Parathyroid adenoma (tissue), 2 donors: ENCODE measurements at regions not wholly inside any gene's neighbourhood (a gene's known extent, or its start where the extent isn't known, plus 50 kb on each side); places are given as distances from the start of the nearest gene placed in this dataset.
A peak's percentile ranks its signal among the peaks of the same experiment; 100 is the strongest.

ENCODE experiments used
- H2AFZ ChIP-seq: fragments of 300-600 bp; sonication (generic); one replicate; pipeline ENCODE4 v1.7.0; 2017; ENCODE audit warnings: antibody characterized with exemption, mild to moderate bottlenecking
- H3K27ac ChIP-seq: fragments of 300-600 bp; sonication (generic); one replicate; pipeline ENCODE4 v1.7.0; 2017
- H3K27me3 ChIP-seq: fragments of 300-600 bp; sonication (generic); one replicate; pipeline ENCODE4 v1.7.0; 2017; ENCODE audit warnings: low read length; ENCODE audit not compliant: control insufficient read depth, insufficient read depth
- H3K36me3 ChIP-seq: fragments of 300-600 bp; sonication (generic); one replicate; pipeline ENCODE4 v1.7.0; 2017; ENCODE audit warnings: low read length; ENCODE audit not compliant: control insufficient read depth, insufficient read depth
- H3K4me1 ChIP-seq: fragments of 300-600 bp; sonication (generic); one replicate; pipeline ENCODE4 v1.7.0; 2017; ENCODE audit warnings: control low read depth
- H3K4me2 ChIP-seq: fragments of 300-600 bp; sonication (generic); one replicate; pipeline ENCODE4 v1.7.0; 2017; ENCODE audit warnings: low read length
- H3K4me3 ChIP-seq: fragments of 300-600 bp; sonication (generic); one replicate; pipeline ENCODE4 v1.7.0; 2017; ENCODE audit warnings: low read depth, low read length
- H3K79me2 ChIP-seq: fragments of 300-600 bp; sonication (generic); one replicate; pipeline ENCODE4 v1.7.0; 2017; ENCODE audit warnings: control low read depth
- H3K9ac ChIP-seq: fragments of 300-600 bp; sonication (generic); one replicate; pipeline ENCODE4 v1.7.0; 2017; ENCODE audit warnings: mild to moderate bottlenecking
- H3K9me3 ChIP-seq: fragments of 300-600 bp; sonication (generic); one replicate; pipeline ENCODE4 v1.7.0; 2017; ENCODE audit warnings: low read length; ENCODE audit not compliant: control insufficient read depth
- TF ChIP-seq, protein P1 (sequence below): fragments of 300-600 bp; sonication (generic); IDR thresholded peaks from one replicate; pipeline ENCODE4 v1.7.0; 2017; ENCODE audit warnings: antibody characterized with exemption, mild to moderate bottlenecking
- donor health status: primary hyperparathyroidism.

GRCh38 chr14:85953265-85953664 is 423.3 kb downstream of the FLRT2 start:
- no peak overlapping the region for H2AFZ ChIP-seq
- no peaks in the 10 kb centered on the region for H3K9me3 ChIP-seq
- H3K27ac ChIP-seq = no peak overlapping the region
- TF ChIP-seq, protein P1, sequence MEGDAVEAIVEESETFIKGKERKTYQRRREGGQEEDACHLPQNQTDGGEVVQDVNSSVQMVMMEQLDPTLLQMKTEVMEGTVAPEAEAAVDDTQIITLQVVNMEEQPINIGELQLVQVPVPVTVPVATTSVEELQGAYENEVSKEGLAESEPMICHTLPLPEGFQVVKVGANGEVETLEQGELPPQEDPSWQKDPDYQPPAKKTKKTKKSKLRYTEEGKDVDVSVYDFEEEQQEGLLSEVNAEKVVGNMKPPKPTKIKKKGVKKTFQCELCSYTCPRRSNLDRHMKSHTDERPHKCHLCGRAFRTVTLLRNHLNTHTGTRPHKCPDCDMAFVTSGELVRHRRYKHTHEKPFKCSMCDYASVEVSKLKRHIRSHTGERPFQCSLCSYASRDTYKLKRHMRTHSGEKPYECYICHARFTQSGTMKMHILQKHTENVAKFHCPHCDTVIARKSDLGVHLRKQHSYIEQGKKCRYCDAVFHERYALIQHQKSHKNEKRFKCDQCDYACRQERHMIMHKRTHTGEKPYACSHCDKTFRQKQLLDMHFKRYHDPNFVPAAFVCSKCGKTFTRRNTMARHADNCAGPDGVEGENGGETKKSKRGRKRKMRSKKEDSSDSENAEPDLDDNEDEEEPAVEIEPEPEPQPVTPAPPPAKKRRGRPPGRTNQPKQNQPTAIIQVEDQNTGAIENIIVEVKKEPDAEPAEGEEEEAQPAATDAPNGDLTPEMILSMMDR = no peak
- no peaks in the 10 kb centered on the region for H3K4me1 ChIP-seq
- no peak overlapping the region for H3K4me2 ChIP-seq
- H3K36me3 ChIP-seq = no peaks in the 10 kb centered on the region
- no peak overlapping the region for H3K4me3 ChIP-seq
- H3K27me3 ChIP-seq = no peaks in the 10 kb centered on the region
- H3K79me2 ChIP-seq = no peaks in the 10 kb centered on the region
- no peak overlapping the region for H3K9ac ChIP-seq

GRCh38 chr14:85948153-85948552 is 418.2 kb downstream of the FLRT2 start:
- no peaks in the 10 kb centered on the region for H3K79me2 ChIP-seq
- H3K4me3 ChIP-seq = no peak overlapping the region
- H3K4me1 ChIP-seq = no peaks in the 10 kb centered on the region
- no peak overlapping the region for H3K9ac ChIP-seq
- H2AFZ ChIP-seq = no peak overlapping the region
- no peak overlapping the region for H3K27ac ChIP-seq
- H3K9me3 ChIP-seq = no peaks in the 10 kb centered on the region
- H3K27me3 ChIP-seq = no peaks in the 10 kb centered on the region
- no peak overlapping the region for H3K4me2 ChIP-seq
- TF ChIP-seq, protein P1 = no peak
- no peaks in the 10 kb centered on the region for H3K36me3 ChIP-seq

- Histone ChIP-seq H3K9ac (no peak overlapping the region), H3K27ac (no peak overlapping the region), H3K79me2 (no peaks in the 10 kb centered on the region), H3K4me1 (no peaks in the 10 kb centered on the region), H3K9me3 (no peaks in the 10 kb centered on the region), H3K4me2 (no peak overlapping the region), H3K36me3 (no peaks in the 10 kb centered on the region), H2AFZ (no peak overlapping the region), H3K4me3 (no peak overlapping the region), H3K27me3 (no peaks in the 10 kb centered on the region)
- TF ChIP-seq, protein P1 = no peak
Observed at GRCh38 chr14:85947461-85948139, 417.7 kb downstream of the FLRT2 start.

DNA sequence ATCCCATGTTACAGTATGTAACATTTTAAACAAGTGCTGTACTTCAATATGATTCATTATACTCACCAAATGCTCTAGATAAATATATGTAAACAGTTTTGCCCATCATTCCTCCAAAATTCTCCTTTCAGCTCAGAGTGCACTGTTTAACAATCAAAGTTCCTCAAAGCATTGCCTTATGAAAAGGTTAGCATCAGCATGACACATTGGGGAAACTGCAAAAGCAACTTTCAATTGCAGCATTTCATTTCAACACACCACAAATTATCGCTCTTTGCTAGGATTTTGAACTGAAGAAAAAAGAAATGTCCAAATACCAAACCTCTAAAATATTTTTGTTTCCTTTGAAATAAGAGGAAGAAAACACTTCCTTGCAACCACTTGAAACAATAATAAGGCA is 413.2 kb downstream of the FLRT2 start:
- Histone ChIP-seq H3K9me3 (no peaks in the 10 kb centered on the region), H3K36me3 (no peaks in the 10 kb centered on the region), H3K4me1 (no peaks in the 10 kb centered on the region), H3K27me3 (no peaks in the 10 kb centered on the region), H3K4me2 (no peak overlapping the region), H2AFZ (no peak overlapping the region), H3K79me2 (no peaks in the 10 kb centered on the region), H3K4me3 (no peak overlapping the region), H3K9ac (no peak overlapping the region), H3K27ac (no peak overlapping the region)
- TF ChIP-seq, protein P1 = no peak

GRCh38 chr14:85934886-85935254 is 404.9 kb downstream of the FLRT2 start:
- Histone ChIP-seq H2AFZ (no peak overlapping the region), H3K79me2 (no peaks in the 10 kb centered on the region), H3K4me3 (no peak overlapping the region), H3K27ac (no peak overlapping the region), H3K9ac (no peak overlapping the region), H3K9me3 (no peaks in the 10 kb centered on the region), H3K36me3 (no peaks in the 10 kb centered on the region), H3K4me1 (no peaks in the 10 kb centered on the region), H3K4me2 (peak overlapping the region; percentile 19), H3K27me3 (no peaks in the 10 kb centered on the region)
- TF ChIP-seq, protein P1 = no peak
